Stomach (tissue), 8 donors: ENCODE measurements at regions not wholly inside any gene's neighbourhood (a gene's known extent, or its start where the extent isn't known, plus 50 kb on each side); places are given as distances from the start of the nearest gene placed in this dataset.
"Not testable (repeated sequence)": the region's sequence is repeated elsewhere in the genome, so short reads cannot be mapped to it uniquely, and the experiment has no call there.

Experiments used
- DNase-seq, 2 donors: peaks; one replicate each; pipeline versions ENCODE4 v3.0.0 to v3.0.0-alpha.2; 2013 to 2019
- H3K27ac ChIP-seq, 5 donors: fragments of 200-600 bp in 4 of 5; sonication (generic) in 4 of 5; one replicate each; pipeline ENCODE4 v1.5.1; 2013 to 2019; ENCODE audit warnings: mild to moderate bottlenecking in 1 of 5, moderate library complexity in 1 of 5
- H3K27me3 ChIP-seq, 3 donors: fragments of 200-600 bp; sonication (generic); one replicate each; pipeline ENCODE4 v1.5.1; 2017 to 2019; ENCODE audit warnings: mixed run types in 1 of 3
- H3K36me3 ChIP-seq, 4 donors: fragments of 200-600 bp; sonication (generic); 1 replicate in 3 of 4; 2 replicates in 1 of 4; pipeline ENCODE4 v1.5.1; 2016 to 2019
- H3K4me1 ChIP-seq, 4 donors: fragments of 200-600 bp; sonication (generic); one replicate each; pipeline ENCODE4 v1.5.1; 2016 to 2019
- H3K4me3 ChIP-seq, 4 donors: fragments of 200-600 bp; sonication (generic) in 3 of 4; one replicate each; pipeline ENCODE4 v1.5.1; 2016 to 2019; ENCODE audit warnings: mild to moderate bottlenecking in 1 of 4
- H3K9me3 ChIP-seq, 4 donors: fragments of 200-600 bp; sonication (generic); one replicate each; pipeline ENCODE4 v1.5.1; 2016 to 2019
- EP300 ChIP-seq: sonication (generic); formaldehyde crosslinking; IDR thresholded peaks from one replicate; pipeline ENCODE4 v1.6.1; 2017; ENCODE audit warnings: antibody characterized with exemption
- POLR2A ChIP-seq, 4 donors: fragments of 450-650 bp; IDR thresholded peaks; one replicate each; pipeline ENCODE4 v1.6.1; 2016; ENCODE audit warnings: antibody characterized with exemption in 4 of 4, control low read depth in 2 of 4, mild to moderate bottlenecking in 1 of 4, moderate library complexity in 1 of 4
- POLR2AphosphoS5 ChIP-seq, 3 donors: sonication (generic); formaldehyde crosslinking; IDR thresholded peaks; one replicate each; pipeline ENCODE4 v1.6.1; 2016; ENCODE audit warnings: antibody characterized with exemption in 3 of 3
- WGBS, 5 donors: extraction: QIAGEN DNeasy Blood & Tissue Kit in 3 of 5; methylation state at CpG; one replicate each; pipeline versions ENCODE4 v1.1.5 to v1.1.7; 2013 to 2018; 5-methylcytosine and 5-hydroxymethylcytosine counted together
- intact Hi-C: fragments of 100-400 bp; cut with DNase I; formaldehyde crosslinking; loops from one replicate; pipeline ENCODE4 v1.15.1; 2023; ENCODE audit warnings: low total_unique reads
- TF ChIP-seq, protein P1 (sequence below), 7 experiments: fragments of 450-650 bp in 4 of 7; fragments of 200-600 bp in 3 of 7; sonication (generic) in 3 of 7; IDR thresholded peaks; one replicate each; pipeline ENCODE4 v1.5.1; 2016 to 2019; ENCODE audit warnings: antibody characterized with exemption in 7 of 7, control low read depth in 2 of 7, mild to moderate bottlenecking in 1 of 7
- donor health status: healthy with polysubstance abuse.
- donor health status: Bipolar disorder and iron deficiency.
- donor health status: healthy.

DNA sequence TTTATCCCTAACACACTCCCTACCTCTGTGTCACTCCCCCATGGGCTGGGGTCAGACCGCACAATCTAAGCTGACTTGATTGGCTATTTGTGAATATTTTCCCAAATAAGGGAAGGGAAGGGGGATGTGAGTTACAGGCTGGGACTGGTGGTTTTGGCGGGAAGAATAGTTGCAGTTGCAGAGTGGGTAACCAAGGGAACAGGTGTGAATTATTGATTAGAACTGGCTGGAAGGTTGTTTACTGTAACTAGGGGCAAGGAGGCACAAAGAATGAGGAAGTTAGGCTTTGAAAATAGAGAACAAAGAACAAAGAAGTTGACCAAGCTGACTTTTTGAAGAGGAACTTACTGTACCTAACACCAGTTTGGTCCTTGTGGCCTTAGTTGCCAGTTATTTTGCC is 88.0 kb upstream of the XAGE2 start:
- peaks cover 0 to 13% (median 0%) of the 10 kb centered on the region in 3 donors for H3K27me3 ChIP-seq

DNA sequence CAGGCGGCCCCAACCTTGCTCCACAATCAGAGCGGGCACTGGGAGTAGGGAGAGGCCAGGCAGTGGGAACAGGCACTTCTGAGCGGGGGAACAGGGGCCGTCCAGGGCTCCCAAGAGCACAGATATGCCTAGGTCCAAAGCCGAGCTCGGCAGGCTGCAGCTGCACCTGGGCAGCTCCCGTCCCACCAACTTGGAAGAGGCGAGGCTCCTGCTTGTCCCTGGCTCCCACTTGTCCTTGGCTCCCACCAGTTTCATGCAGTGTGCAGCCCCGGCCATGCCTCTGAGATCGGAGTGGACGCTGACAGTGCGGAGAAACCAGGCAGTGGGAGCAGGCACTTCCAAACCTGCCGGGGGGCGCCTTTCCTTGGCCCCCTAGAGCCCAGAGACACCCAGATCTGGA is 84.0 kb upstream of the XAGE2 start:
- no peaks in the 10 kb centered on the region for H3K4me1 ChIP-seq
- WGBS, 5 donors: 77 to 92% (median 84%) methylated on average over 12 to 14 of the region's 14 CpGs; no CpG with 5 or more reads in 1 of the 5 donors
- H3K4me3 ChIP-seq: no peak overlapping the region
- no peak for DNase-seq
- peaks cover 0 to 25% (median 0%) of the 10 kb centered on the region in 3 donors for H3K27me3 ChIP-seq
- H3K36me3 ChIP-seq: no peaks in the 10 kb centered on the region
- TF ChIP-seq EP300: no peak
- H3K9me3 ChIP-seq: peaks cover 0 to 31% (median 11%) of the 10 kb centered on the region in 4 donors
- intact Hi-C loops: no loop called here
- H3K27ac ChIP-seq: no peak overlapping the region

More for the DNA sequence above, 88.0 kb upstream of the XAGE2 start:
- no peaks in the 10 kb centered on the region for H3K4me1 ChIP-seq
- TF ChIP-seq, protein P1, sequence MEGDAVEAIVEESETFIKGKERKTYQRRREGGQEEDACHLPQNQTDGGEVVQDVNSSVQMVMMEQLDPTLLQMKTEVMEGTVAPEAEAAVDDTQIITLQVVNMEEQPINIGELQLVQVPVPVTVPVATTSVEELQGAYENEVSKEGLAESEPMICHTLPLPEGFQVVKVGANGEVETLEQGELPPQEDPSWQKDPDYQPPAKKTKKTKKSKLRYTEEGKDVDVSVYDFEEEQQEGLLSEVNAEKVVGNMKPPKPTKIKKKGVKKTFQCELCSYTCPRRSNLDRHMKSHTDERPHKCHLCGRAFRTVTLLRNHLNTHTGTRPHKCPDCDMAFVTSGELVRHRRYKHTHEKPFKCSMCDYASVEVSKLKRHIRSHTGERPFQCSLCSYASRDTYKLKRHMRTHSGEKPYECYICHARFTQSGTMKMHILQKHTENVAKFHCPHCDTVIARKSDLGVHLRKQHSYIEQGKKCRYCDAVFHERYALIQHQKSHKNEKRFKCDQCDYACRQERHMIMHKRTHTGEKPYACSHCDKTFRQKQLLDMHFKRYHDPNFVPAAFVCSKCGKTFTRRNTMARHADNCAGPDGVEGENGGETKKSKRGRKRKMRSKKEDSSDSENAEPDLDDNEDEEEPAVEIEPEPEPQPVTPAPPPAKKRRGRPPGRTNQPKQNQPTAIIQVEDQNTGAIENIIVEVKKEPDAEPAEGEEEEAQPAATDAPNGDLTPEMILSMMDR (IDR thresholded peaks at IDR 0.05): no peak
- TF ChIP-seq POLR2A (IDR thresholded peaks at IDR 0.05) (no peak), POLR2AphosphoS5 (IDR thresholded peaks at IDR 0.05) (no peak), EP300 (no peak)
- H3K27ac ChIP-seq: no peak overlapping the region
- peak in 1 of 2 donors; percentile 17 for DNase-seq
- intact Hi-C loops: no loop called here
- peaks cover 0 to 15% (median 6%) of the 10 kb centered on the region in 4 donors for H3K9me3 ChIP-seq
- no peak overlapping the region for H3K4me3 ChIP-seq
- H3K36me3 ChIP-seq: no peaks in the 10 kb centered on the region
- WGBS, 5 donors: 57 to 76% (median 62%) methylated on average over 2 of the region's 2 CpGs

DNA sequence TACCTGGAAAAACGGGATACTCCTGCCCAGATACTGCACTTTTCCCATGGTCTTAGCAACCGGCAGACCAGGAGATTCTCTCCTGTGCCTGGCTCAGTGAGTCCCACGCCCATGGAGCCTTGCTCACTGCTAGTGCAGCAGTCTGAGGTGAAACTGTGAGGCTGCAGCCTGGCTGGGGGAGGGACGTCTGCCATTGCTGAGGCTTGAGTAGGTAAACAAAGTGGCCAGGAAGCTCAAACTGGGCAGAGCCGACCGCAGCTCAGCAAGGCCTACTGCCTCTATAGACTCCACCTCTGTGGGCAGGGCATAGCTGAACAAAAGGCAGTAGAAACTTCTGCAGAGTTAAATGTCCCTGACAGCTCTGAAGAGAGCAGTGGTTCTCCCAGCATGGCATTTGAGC is 69.9 kb upstream of the XAGE2 start:
- H3K9me3 ChIP-seq, DNase-seq, H3K36me3 ChIP-seq, H3K27ac ChIP-seq, intact Hi-C loops, H3K4me1 ChIP-seq, H3K4me3 ChIP-seq, H3K27me3 ChIP-seq: not testable (repeated sequence)
- 29 to 54% (median 36%) methylated on average over 6 of the region's 6 CpGs for WGBS, 5 donors

DNA sequence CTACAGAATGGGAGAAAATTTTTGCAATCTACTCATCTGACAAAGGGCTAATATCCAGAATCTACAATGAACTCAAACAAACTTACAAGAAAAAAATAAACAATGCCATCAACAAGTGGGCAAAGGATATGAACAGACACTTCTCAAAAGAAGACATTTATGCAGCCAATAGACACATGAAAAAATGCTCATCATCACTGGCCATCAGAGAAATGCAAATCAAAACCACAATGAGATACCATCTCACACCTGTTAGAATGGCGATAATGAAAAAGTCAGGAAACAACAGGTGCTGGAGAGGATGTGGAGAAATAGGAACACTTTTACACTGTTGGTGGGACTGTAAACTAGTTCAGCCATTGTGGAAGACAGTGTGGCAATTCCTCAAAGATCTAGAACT is 60.3 kb upstream of the XAGE2 start:
- not testable (repeated sequence) for H3K36me3 ChIP-seq, H3K27ac ChIP-seq

More for the DNA sequence above, 60.3 kb upstream of the XAGE2 start:
- H3K27me3 ChIP-seq, H3K4me1 ChIP-seq, H3K4me3 ChIP-seq, H3K9me3 ChIP-seq, intact Hi-C loops, DNase-seq: not testable (repeated sequence)
- 67 to 97% (median 94%) methylated on average over 1 of the region's 1 CpG for WGBS, 5 donors
